ENCODE measurements at regions not wholly inside any gene's neighbourhood (a gene's known extent, or its start where the extent isn't known, plus 50 kb on each side); places are given as distances from the start of the nearest gene placed in this dataset.

GRCh38 chr18:75785834-75786233 is 358.3 kb upstream of the SMIM21 start:
- no peak for TF ChIP-seq POLR2A (IDR thresholded peaks at IDR 0.05)
- TF ChIP-seq CTCF (IDR thresholded peaks at IDR 0.05), result no peak
